Sigmoid colon (tissue), 4 donors: ENCODE measurements at regions not wholly inside any gene's neighbourhood (a gene's known extent, or its start where the extent isn't known, plus 50 kb on each side); places are given as distances from the start of the nearest gene placed in this dataset.

Experiments
- POLR2AphosphoS5 ChIP-seq, 4 donors: sonication (generic); formaldehyde crosslinking; IDR thresholded peaks; one replicate each; pipeline ENCODE4 v1.6.1; 2017; ENCODE audit warnings: antibody characterized with exemption in 4 of 4
- TF ChIP-seq, protein P1 (sequence below), 4 experiments: fragments of 450-650 bp in 3 of 4; fragments of 200-600 bp in 1 of 4; IDR thresholded peaks; one replicate each; pipeline ENCODE4 v1.5.1; 2016 to 2019; ENCODE audit warnings: antibody characterized with exemption in 4 of 4, mild to moderate bottlenecking in 3 of 4, moderate library complexity in 2 of 4

- TF ChIP-seq, protein P1, sequence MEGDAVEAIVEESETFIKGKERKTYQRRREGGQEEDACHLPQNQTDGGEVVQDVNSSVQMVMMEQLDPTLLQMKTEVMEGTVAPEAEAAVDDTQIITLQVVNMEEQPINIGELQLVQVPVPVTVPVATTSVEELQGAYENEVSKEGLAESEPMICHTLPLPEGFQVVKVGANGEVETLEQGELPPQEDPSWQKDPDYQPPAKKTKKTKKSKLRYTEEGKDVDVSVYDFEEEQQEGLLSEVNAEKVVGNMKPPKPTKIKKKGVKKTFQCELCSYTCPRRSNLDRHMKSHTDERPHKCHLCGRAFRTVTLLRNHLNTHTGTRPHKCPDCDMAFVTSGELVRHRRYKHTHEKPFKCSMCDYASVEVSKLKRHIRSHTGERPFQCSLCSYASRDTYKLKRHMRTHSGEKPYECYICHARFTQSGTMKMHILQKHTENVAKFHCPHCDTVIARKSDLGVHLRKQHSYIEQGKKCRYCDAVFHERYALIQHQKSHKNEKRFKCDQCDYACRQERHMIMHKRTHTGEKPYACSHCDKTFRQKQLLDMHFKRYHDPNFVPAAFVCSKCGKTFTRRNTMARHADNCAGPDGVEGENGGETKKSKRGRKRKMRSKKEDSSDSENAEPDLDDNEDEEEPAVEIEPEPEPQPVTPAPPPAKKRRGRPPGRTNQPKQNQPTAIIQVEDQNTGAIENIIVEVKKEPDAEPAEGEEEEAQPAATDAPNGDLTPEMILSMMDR (IDR thresholded peaks at IDR 0.05) = no peak
- no peak for TF ChIP-seq POLR2AphosphoS5 (IDR thresholded peaks at IDR 0.05)
Measured at GRCh38 chr11:112537846-112538330, 277.2 kb upstream of the PLET1 start.
